ENCODE measurements at regions not wholly inside any gene's neighbourhood (a gene's known extent, or its start where the extent isn't known, plus 50 kb on each side); places are given as distances from the start of the nearest gene placed in this dataset.

GRCh38 chr3:176321099-176321498, 876.2 kb downstream of the TBL1XR1 start:
- no peak for DNase-seq
- 69 to 89% (median 83%) methylated on average over 2 of the region's 2 CpGs for WGBS, 4 donors
- intact Hi-C loops (cut with DNase I), result no loop called here
- no peak overlapping the region for H3K4me3 ChIP-seq
- no peaks in the 10 kb centered on the region for H3K36me3 ChIP-seq (replicated peaks in 1 of 2)
- TF ChIP-seq POLR2A (IDR thresholded peaks at IDR 0.05) (no peak), CTCF (IDR thresholded peaks at IDR 0.05) (no peak)
- no peaks in the 10 kb centered on the region for H3K9me3 ChIP-seq (replicated peaks in 1 of 3)
- H3K27me3 ChIP-seq, result no peaks in the 10 kb centered on the region
- no peak overlapping the region for H3K27ac ChIP-seq
- H3K4me1 ChIP-seq (replicated peaks in 1 of 2), result no peaks in the 10 kb centered on the region

- WGBS, 4 donors, result 54 to 79% (median 67%) methylated on average over 3 of the region's 3 CpGs
- H3K36me3 ChIP-seq (replicated peaks in 1 of 2), result no peaks in the 10 kb centered on the region
- no peaks in the 10 kb centered on the region for H3K4me1 ChIP-seq (replicated peaks in 1 of 2)
- no peak overlapping the region for H3K27ac ChIP-seq
- intact Hi-C loops (cut with DNase I), result no loop called here
- DNase-seq, result no peak
- H3K27me3 ChIP-seq, result no peaks in the 10 kb centered on the region
- TF ChIP-seq CTCF (IDR thresholded peaks at IDR 0.05), result no peak
- no peak for TF ChIP-seq POLR2A (IDR thresholded peaks at IDR 0.05)
- no peaks in the 10 kb centered on the region for H3K9me3 ChIP-seq (replicated peaks in 1 of 3)
- no peak overlapping the region for H3K4me3 ChIP-seq
These were observed 883.9 kb downstream of the TBL1XR1 start for GRCh38 chr3:176313426-176313825.

- H3K9me3 ChIP-seq (replicated peaks in 1 of 3), result no peaks in the 10 kb centered on the region
- TF ChIP-seq CTCF (IDR thresholded peaks at IDR 0.05), result no peak
- no peak for TF ChIP-seq POLR2A (IDR thresholded peaks at IDR 0.05)
- no peaks in the 10 kb centered on the region for H3K27me3 ChIP-seq
- H3K27ac ChIP-seq, result no peak overlapping the region
- no peak overlapping the region for H3K4me3 ChIP-seq
- no peaks in the 10 kb centered on the region for H3K36me3 ChIP-seq (replicated peaks in 1 of 2)
- 88 to 93% (median 91%) methylated on average over 4 of the region's 4 CpGs for WGBS, 4 donors
- no peak for DNase-seq
- H3K4me1 ChIP-seq (replicated peaks in 1 of 2), result no peaks in the 10 kb centered on the region
- intact Hi-C loops (cut with DNase I), result no loop called here
These were observed 886.6 kb downstream of the TBL1XR1 start for GRCh38 chr3:176310641-176311040.

- H3K4me3 ChIP-seq, result no peak overlapping the region
- 90 to 98% (median 93%) methylated on average over 2 of the region's 2 CpGs for WGBS, 4 donors
- H3K9me3 ChIP-seq (replicated peaks in 1 of 3), result no peaks in the 10 kb centered on the region
- H3K4me1 ChIP-seq (replicated peaks in 1 of 2), result no peaks in the 10 kb centered on the region
- intact Hi-C loops (cut with DNase I), result no loop called here
- no peak for DNase-seq
- H3K27ac ChIP-seq, result no peak overlapping the region
- TF ChIP-seq CTCF (IDR thresholded peaks at IDR 0.05) (no peak), POLR2A (IDR thresholded peaks at IDR 0.05) (no peak)
- H3K27me3 ChIP-seq, result no peaks in the 10 kb centered on the region
- H3K36me3 ChIP-seq (replicated peaks in 1 of 2), result no peaks in the 10 kb centered on the region
These were observed 895.0 kb downstream of the TBL1XR1 start for GRCh38 chr3:176302271-176302670.
